Stimulated activated CD4-positive, alpha-beta T cell treated with anti-CD3 and anti-CD28 coated beads, Interleukin-4, amount 100 ng/mL, for 24 hours (primary cell): ENCODE measurements at regions not wholly inside any gene's neighbourhood (a gene's known extent, or its start where the extent isn't known, plus 50 kb on each side); places are given as distances from the start of the nearest gene placed in this dataset.

Source experiments
- DNase-seq: peaks from one replicate; pipeline ENCODE4 v3.0.0-alpha.2; 2020

- DNase-seq = no peak
Observed at GRCh38 chr16:11447272-11447671, 102.0 kb downstream of the RMI2 start.

DNA sequence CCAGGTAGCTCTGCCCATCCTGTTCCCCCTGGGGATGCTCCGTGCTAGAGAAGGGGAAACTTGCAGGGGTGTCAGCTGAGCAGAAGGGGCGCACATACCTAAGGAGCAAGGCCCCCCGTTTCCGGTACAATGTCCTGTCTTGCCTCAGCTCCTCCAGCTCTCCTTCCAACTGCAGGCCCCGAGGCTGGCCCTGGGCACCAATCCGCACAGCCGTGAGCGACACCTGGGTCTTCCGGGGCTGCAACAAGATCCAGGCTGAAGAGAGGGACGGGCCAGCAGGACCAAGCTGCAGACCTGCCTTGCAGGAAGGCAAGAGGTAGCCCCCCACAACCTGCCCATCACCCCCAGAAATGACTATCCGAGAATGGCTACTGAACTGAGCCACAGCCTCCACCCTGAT lies 102.6 kb downstream of the RMI2 start:
- no peak for DNase-seq

- no peak for DNase-seq
Observed at GRCh38 chr16:11448796-11449416, 103.6 kb downstream of the RMI2 start.

DNA sequence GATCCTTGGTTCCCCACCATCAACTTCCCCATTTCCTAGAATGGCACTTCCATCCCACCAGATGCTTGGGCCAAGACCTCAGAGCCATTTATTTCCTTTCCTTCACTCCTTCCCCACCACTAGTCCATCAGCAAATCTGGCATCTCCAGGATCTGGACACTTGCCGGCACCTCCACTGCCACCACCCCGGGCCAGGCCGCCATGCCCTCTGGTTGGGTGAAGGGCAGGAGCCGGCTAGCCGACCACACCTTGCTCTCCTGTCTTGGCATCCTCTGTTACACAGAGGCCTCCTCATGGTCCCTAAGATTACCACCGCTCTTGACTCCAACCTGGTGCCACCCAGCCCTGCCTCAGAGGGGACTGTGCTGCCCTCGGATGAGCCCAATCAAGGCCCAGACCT lies 104.5 kb downstream of the RMI2 start:
- no peak for DNase-seq

DNA sequence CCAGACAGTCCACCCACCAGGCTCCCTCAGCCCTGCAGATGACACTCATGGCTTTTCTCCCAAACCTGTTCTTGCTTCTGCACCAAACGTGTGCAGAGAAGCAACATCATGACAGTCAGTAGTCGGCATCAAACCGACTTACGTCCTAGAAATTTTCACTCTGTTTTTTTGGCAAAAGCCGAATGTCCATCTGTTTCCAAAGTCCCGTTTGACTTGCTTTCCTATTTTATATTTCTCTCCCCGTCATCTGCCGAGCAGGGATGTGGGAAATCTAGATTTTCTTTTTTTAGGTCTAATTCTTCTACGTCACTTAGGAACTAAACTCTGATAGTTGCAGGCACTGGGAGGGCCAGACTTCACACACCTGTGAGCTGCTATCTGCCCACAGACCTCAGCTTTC lies 104.9 kb downstream of the RMI2 start:
- no peak for DNase-seq

- no peak for DNase-seq
Observed at GRCh38 chr16:11452298-11452697, 107.0 kb downstream of the RMI2 start.

GRCh38 chr16:11452746-11453389 lies 107.6 kb downstream of the RMI2 start:
- no peak for DNase-seq

- DNase-seq = no peak
Observed at GRCh38 chr16:11456741-11457140, 111.5 kb downstream of the RMI2 start.

GRCh38 chr16:11459722-11460121 lies 114.5 kb downstream of the RMI2 start:
- DNase-seq = no peak

GRCh38 chr16:11460820-11461594 lies 115.7 kb downstream of the RMI2 start:
- no peak for DNase-seq

DNA sequence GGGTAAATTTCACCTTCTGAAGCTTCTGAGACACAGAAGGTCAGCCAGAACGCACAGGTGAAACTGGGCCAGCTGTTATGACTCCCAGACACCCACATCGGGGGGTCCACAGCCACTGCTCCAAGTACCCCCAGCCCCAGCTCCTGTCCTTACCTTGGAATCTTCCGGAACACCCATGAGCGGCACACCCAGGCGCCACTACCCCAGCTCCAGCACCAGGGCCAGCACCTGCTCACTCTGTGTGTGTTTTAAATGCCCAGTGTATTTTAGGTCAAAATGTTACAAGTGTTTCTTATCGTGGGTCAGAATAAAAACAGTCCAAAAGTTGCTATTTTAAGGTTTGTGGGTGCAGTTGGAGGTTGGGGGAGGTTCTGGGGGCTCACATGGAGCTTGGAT lies 116.3 kb downstream of the RMI2 start:
- no peak for DNase-seq

DNA sequence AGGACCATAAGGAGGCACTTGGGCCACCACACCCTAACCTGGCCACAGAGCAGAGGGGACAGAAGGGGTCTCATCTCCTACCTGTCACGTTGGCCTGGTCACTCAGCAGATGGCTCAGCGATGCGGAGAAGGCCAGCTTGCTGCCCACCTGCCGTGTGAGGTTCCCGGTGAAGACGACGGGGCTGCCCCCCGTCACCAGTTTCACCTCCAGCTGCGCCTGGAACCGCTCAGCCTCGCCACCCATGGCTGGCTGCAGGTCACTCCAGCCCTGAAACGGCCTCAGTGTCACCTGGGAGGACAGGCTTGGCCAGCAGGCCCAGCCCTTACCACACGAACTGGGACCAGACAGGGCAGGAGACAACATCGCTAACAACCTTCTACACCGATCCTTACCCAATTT lies 116.8 kb downstream of the RMI2 start:
- no peak for DNase-seq

GRCh38 chr16:11462861-11463260 lies 117.6 kb downstream of the RMI2 start:
- DNase-seq = no peak

GRCh38 chr16:11464241-11464640 lies 119.0 kb downstream of the RMI2 start:
- DNase-seq = no peak

DNA sequence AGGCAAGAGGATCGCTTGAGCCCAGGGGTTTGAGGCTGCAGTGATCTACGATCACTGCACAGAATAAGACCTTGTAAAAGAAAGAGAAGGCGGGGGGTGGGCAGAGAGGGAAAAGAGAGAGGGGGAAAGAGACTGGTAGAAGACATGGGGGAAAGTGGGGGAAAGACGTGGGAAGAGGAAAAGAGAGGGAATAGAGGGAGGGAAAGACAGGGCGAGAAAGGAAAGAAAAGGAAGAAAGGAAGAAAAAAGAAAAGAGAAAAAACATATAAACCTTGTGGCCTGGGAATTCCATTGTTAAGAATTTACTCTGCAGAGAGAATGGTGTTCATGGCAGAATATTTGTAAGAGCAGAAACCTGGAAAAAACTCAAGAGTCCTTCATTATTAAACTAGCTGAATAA lies 120.4 kb downstream of the RMI2 start:
- no peak for DNase-seq

DNA sequence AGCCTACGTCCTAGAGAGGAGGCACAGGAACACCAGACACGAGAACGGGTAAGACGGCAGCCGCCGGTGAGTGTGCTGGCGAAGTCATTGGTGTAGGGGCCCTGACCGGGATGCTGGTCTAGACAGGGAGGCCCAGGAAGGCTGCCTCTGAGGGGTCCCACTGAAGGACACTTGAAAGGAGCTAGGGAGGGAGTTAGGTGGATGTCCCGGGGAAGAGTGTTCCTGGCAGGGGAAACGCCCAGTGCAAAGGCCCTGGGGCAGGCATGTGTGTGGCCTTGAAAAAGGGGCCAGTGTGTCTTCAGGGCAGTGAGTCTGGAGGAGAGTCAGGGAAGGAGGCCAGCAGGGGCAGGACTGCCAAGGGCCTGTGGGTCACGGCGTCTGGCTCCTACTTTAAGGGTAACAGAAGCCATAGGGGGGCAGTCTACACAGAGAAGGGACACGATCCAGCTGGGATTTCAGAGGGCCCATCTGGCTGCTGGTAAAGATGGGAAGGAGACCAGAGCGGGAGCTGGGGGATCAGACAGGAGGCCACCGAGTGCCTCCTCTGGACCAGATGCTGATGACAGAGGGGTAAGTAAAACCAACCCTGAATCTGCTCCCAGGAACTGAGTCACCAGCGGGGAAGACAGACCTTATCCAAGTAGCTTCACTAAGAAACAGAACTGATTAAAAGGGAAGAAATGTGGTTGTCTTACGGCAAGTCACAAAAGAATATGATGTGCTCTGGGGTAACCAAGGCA lies 115.9 kb downstream of the LITAF start:
- DNase-seq = no peak

GRCh38 chr16:11471548-11471947 lies 115.2 kb downstream of the LITAF start:
- no peak for DNase-seq

DNA sequence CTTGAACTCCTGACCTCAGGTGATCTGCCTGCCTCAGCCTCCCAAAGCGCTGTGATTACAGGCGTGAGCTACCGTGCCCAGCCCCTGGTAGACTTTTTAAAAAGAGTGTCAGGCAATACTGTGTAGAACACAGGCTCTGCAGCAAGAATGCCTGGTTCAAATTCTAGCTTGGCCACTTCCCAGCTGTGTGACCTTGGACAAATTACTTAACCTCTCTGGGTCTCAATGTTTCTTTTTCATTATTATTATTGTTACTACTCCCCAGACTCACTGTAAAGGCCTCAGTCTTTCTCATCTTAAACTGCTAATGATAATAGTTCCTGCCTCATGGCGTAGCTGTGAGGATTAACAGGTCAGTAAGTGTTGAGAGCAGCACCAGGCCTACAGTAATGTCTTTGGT lies 114.3 kb downstream of the LITAF start:
- no peak for DNase-seq

- DNase-seq = no peak
Observed at GRCh38 chr16:11472851-11473250, 113.9 kb downstream of the LITAF start.

DNA sequence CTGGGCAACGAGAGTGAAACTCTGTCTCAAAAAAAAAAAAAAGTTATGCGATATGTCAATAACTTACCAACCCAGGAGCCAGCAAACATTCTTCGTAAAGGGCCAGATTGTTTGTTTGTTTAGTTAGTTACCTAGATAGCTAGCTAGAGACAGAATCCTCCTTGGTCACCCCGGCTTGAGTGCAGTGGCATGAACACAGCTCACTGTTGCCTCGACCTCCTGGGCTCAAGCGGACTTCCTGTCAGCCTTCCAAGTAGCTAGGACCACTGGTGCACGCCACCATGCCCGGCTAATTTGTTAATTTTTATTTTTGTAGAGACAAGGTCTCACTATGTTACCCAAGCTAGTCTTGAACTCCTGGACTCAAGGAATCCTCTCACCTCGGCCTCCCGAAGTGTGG lies 113.0 kb downstream of the LITAF start:
- DNase-seq = no peak

GRCh38 chr16:11474617-11475291 lies 112.0 kb downstream of the LITAF start:
- no peak for DNase-seq

GRCh38 chr16:11475896-11476630 lies 110.7 kb downstream of the LITAF start:
- DNase-seq = no peak
